HCT116 (cell line): ENCODE measurements at regions not wholly inside any gene's neighbourhood (a gene's known extent, or its start where the extent isn't known, plus 50 kb on each side); places are given as distances from the start of the nearest gene placed in this dataset.

Experiments
- ATAC-seq: fragments of 200-7000 bp; cut with Tn5 transposase; 2 replicates; pipeline ENCODE4 v1.9.1; 2020; ENCODE audit warnings: mild to moderate bottlenecking, moderate library complexity
- BruUV-seq: library from RNA; stranded (reverse); fragments of 400-500 nt; replicated peaks from 2 replicates; lab custom pipeline; 2021; lab: Mats Ljungman, UMichigan
- CTCF ChIA-PET: fragments of 300-600 bp; sonication (Branson Sonifier 250); formaldehyde crosslinking; loops from one replicate; lab custom pipeline; 2021; ENCODE audit warnings: antibody characterized with exemption; lab: Charles Lee
- POLR2A ChIA-PET: fragments of 300-600, 350-600 bp; sonication (Branson Sonifier 250); formaldehyde crosslinking; loops from one replicate; lab custom pipeline; 2021; ENCODE audit warnings: antibody characterized with exemption; lab: Charles Lee
- RAD21 ChIA-PET, 2 experiments: fragments of 300-600 bp; sonication (Branson Sonifier 250); formaldehyde crosslinking; loops; one replicate each; lab custom pipeline; 2023; ENCODE audit warnings: low total read pairs in 2 of 2; ENCODE audit not compliant: uncharacterized antibody in 2 of 2, unreplicated experiment in 2 of 2, low non-redundant PET in 1 of 2; lab: Charles Lee
- DNase-seq: peaks from one replicate; pipeline ENCODE4 v3.0.0-alpha.2; 2010; ENCODE audit warnings: low read depth, low spot score
- H2AFZ ChIP-seq: fragments of 200-600 bp; shearing (Covaris generic), sonication (generic); 2 replicates; pipeline ENCODE4 v1.6.1; 2017; ENCODE audit warnings: low read depth, mixed run types, mixed read lengths, antibody characterized with exemption, low read length; ENCODE audit not compliant: poor library complexity, severe bottlenecking
- H3K27ac ChIP-seq: 2 replicates; pipeline ENCODE4 v1.5.1; 2012; ENCODE audit warnings: low read depth, low read length
- H3K27me3 ChIP-seq: fragments of 200-600 bp; sonication (generic); 2 replicates; pipeline ENCODE4 v1.6.1; 2016; ENCODE audit warnings: mixed run types, low read length, mixed read lengths; ENCODE audit not compliant: insufficient read depth
- H3K36me3 ChIP-seq, 2 experiments: fragments of 200-500 bp in 1 of 2; fragments of 200-600 bp in 1 of 2; sonication (Bioruptor generic) in 1 of 2; sonication (generic) in 1 of 2; 2 replicates each; pipeline versions ENCODE4 v1.5.1 to v1.6.1; 2014 to 2016; ENCODE audit warnings: low read length in 2 of 2, inconsistent platforms in 1 of 2, mixed read lengths in 1 of 2, mixed run types in 1 of 2; ENCODE audit not compliant: insufficient read depth in 2 of 2, control insufficient read depth in 1 of 2
- H3K4me1 ChIP-seq, 2 experiments: fragments of 200-600 bp in 1 of 2; sonication (generic) in 1 of 2; 2 replicates each; pipeline versions ENCODE4 v1.5.1 to v1.6.1; 2012 to 2017; ENCODE audit warnings: low read length in 2 of 2, inconsistent platforms in 1 of 2, mild to moderate bottlenecking in 1 of 2, mixed read lengths in 1 of 2, mixed run types in 1 of 2, moderate library complexity in 1 of 2; ENCODE audit not compliant: insufficient read depth in 2 of 2, control insufficient read depth in 1 of 2
- H3K4me2 ChIP-seq: fragments of 200-600 bp; sonication (generic); 2 replicates; pipeline ENCODE4 v1.6.1; 2017; ENCODE audit warnings: mixed run types, low read length, mixed read lengths
- H3K4me3 ChIP-seq, 2 experiments: fragments of 200-600 bp in 1 of 2; sonication (generic) in 1 of 2; replicated peaks in 1 of 2; 2 replicates each; pipeline ENCODE4 v1.5.1; 2011 to 2016; ENCODE audit warnings: low read length in 2 of 2, control low read depth in 1 of 2, low read depth in 1 of 2, mild to moderate bottlenecking in 1 of 2, mixed read lengths in 1 of 2, mixed run types in 1 of 2
- H3K79me2 ChIP-seq: fragments of 200-600 bp; sonication (generic); 2 replicates; pipeline ENCODE4 v1.6.1; 2017; ENCODE audit warnings: mild to moderate bottlenecking, mixed run types, low read length, moderate library complexity, mixed read lengths; ENCODE audit not compliant: insufficient read depth
- H3K9ac ChIP-seq: fragments of 200-600 bp; sonication (generic); 2 replicates; pipeline ENCODE4 v1.6.1; 2016; ENCODE audit warnings: low read length, mixed read lengths
- H3K9me2 ChIP-seq: fragments of 200-600 bp; sonication (generic), shearing (Covaris generic); 2 replicates; pipeline ENCODE4 v1.6.1; 2017; ENCODE audit warnings: mixed run types, mild to moderate bottlenecking, moderate library complexity; ENCODE audit not compliant: insufficient read depth
- H3K9me3 ChIP-seq, 2 experiments: fragments of 200-500 bp in 1 of 2; fragments of 200-600 bp in 1 of 2; sonication (Bioruptor generic) in 1 of 2; sonication (generic) in 1 of 2; 2 replicates each; pipeline ENCODE4 v1.6.1; 2014 to 2017; ENCODE audit warnings: low read length in 2 of 2, mixed read lengths in 2 of 2, inconsistent platforms in 1 of 2, low read depth in 1 of 2, mild to moderate bottlenecking in 1 of 2, mixed run types in 1 of 2, moderate library complexity in 1 of 2; ENCODE audit not compliant: control insufficient read depth in 1 of 2, insufficient read depth in 1 of 2
- H4K20me1 ChIP-seq: fragments of 200-600 bp; sonication (generic), shearing (Covaris generic); 2 replicates; pipeline ENCODE4 v1.6.1; 2017; ENCODE audit warnings: mixed run types, mild to moderate bottlenecking, moderate library complexity; ENCODE audit not compliant: insufficient read depth
- CEBPB ChIP-seq: IDR thresholded peaks from 2 replicates; pipeline ENCODE4 v1.6.1; 2012; ENCODE audit warnings: low read depth
- ELF1 ChIP-seq: IDR thresholded peaks from 2 replicates; pipeline ENCODE4 v1.6.1; 2012; ENCODE audit warnings: low read depth, borderline replicate concordance
- FOSL1 ChIP-seq: IDR thresholded peaks from 2 replicates; pipeline ENCODE4 v1.6.1; 2012; ENCODE audit warnings: low read depth
- JUND ChIP-seq: IDR thresholded peaks from 2 replicates; pipeline ENCODE4 v1.6.1; 2012
- MAX ChIP-seq: IDR thresholded peaks from 2 replicates; pipeline ENCODE4 v1.6.1; 2012
- POLR2A ChIP-seq: IDR thresholded peaks from 2 replicates; pipeline ENCODE4 v1.7.0; 2011; ENCODE audit warnings: borderline replicate concordance; ENCODE audit not compliant: insufficient read depth, insufficient read length; ENCODE audit errors: extremely low read depth
- POLR2AphosphoS5 ChIP-seq: IDR thresholded peaks from 2 replicates; pipeline ENCODE4 v1.6.1; 2011; ENCODE audit warnings: mild to moderate bottlenecking, low read depth, low read length, moderate library complexity
- RAD21 ChIP-seq: IDR thresholded peaks from 2 replicates; pipeline ENCODE4 v1.6.1; 2012; ENCODE audit warnings: low read depth, mild to moderate bottlenecking
- REST ChIP-seq: IDR thresholded peaks from 2 replicates; pipeline ENCODE4 v1.6.1; 2012; ENCODE audit warnings: low read depth
- SP1 ChIP-seq: IDR thresholded peaks from 2 replicates; pipeline ENCODE4 v1.6.1; 2012; ENCODE audit warnings: low read depth
- SRF ChIP-seq: IDR thresholded peaks from 2 replicates; pipeline ENCODE4 v1.6.1; 2012; ENCODE audit warnings: low read depth
- ZBTB33 ChIP-seq: IDR thresholded peaks from 2 replicates; pipeline ENCODE4 v1.6.1; 2011; ENCODE audit warnings: mild to moderate bottlenecking, low read length, moderate library complexity; ENCODE audit not compliant: insufficient replicate concordance; ENCODE audit errors: extremely low read depth
- ZFX ChIP-seq: fragments of 450-650 bp; IDR thresholded peaks from 2 replicates; pipeline ENCODE4 v1.6.1; 2017
- ZNF274 ChIP-seq: fragments of 200-500 bp; sonication (Bioruptor generic); IDR thresholded peaks from 2 replicates; pipeline ENCODE4 v1.6.1; 2014; ENCODE audit warnings: mild to moderate bottlenecking, low read depth, low read length, inconsistent platforms
- intact Hi-C: fragments of 100-400 bp; cut with micrococcal nuclease; formaldehyde crosslinking; loops from 2 replicates; pipeline ENCODE4 v1.10.0; 2022
- TF ChIP-seq, protein P1 (sequence below): IDR thresholded peaks from 2 replicates; pipeline ENCODE4 v1.6.1; 2012

GRCh38 chr3:16030342-16030741, 144.1 kb upstream of the GALNT15 start:
- Histone ChIP-seq H2AFZ (no peak overlapping the region), H3K27me3 (no peaks in the 10 kb centered on the region), H3K9me2 (no peaks in the 10 kb centered on the region), H3K4me2 (no peak overlapping the region), H3K9me3 (no peaks in the 10 kb centered on the region), H3K9ac (no peak overlapping the region), H3K27ac (no peak overlapping the region), H3K4me1 (no peaks in the 10 kb centered on the region), H3K4me3 (no peak overlapping the region), H4K20me1 (no peaks in the 10 kb centered on the region), H3K36me3 (no peaks in the 10 kb centered on the region), H3K79me2 (no peaks in the 10 kb centered on the region)
- ChIA-PET CTCF (no interaction called here), POLR2A (no interaction called here), RAD21 (no interaction called here)
- TF ChIP-seq POLR2AphosphoS5, result no peak
- no peak for TF ChIP-seq MAX
- no peak for TF ChIP-seq CEBPB
- TF ChIP-seq SRF, result no peak
- TF ChIP-seq, protein P1, sequence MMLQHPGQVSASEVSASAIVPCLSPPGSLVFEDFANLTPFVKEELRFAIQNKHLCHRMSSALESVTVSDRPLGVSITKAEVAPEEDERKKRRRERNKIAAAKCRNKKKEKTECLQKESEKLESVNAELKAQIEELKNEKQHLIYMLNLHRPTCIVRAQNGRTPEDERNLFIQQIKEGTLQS, result no peak
- no peak for TF ChIP-seq FOSL1
- no peak for TF ChIP-seq RAD21
- TF ChIP-seq POLR2A, result no peak
- no peak for TF ChIP-seq JUND
- no peak for TF ChIP-seq ZBTB33
- TF ChIP-seq ZNF274, result no peak
- TF ChIP-seq REST, result no peak
- TF ChIP-seq ZFX, result no peak
- TF ChIP-seq SP1, result no peak
- TF ChIP-seq ELF1, result no peak
- no peak for DNase-seq
- no TSS peak for BruUV-seq
- intact Hi-C loops, result no loop called here
- ATAC-seq, result no peak
